ENCODE measurements at regions not wholly inside any gene's neighbourhood (a gene's known extent, or its start where the extent isn't known, plus 50 kb on each side); places are given as distances from the start of the nearest gene placed in this dataset.

GRCh38 chr15:31494786-31495185, 168.2 kb downstream of the KLF13 start:
- no peak for DNase-seq (ENCODE audit: extremely low read depth, insufficient read length)
- no peaks in the 10 kb centered on the region for H3K27me3 ChIP-seq (replicated peaks; ENCODE audit: control insufficient read depth, insufficient read depth, low read length)
- TF ChIP-seq CTCF (IDR thresholded peaks at IDR 0.05; ENCODE audit: insufficient read depth, low read length, poor library complexity, severe bottlenecking): no peak
- no peaks in the 10 kb centered on the region for H3K36me3 ChIP-seq (ENCODE audit: control insufficient read depth, insufficient read depth, low read length)
- no peak overlapping the region for H3K4me3 ChIP-seq (replicated peaks; ENCODE audit: low read depth, low read length)

- no peak for TF ChIP-seq CTCF (IDR thresholded peaks at IDR 0.05; ENCODE audit: insufficient read depth, low read length, poor library complexity, severe bottlenecking)
- H3K4me3 ChIP-seq (replicated peaks; ENCODE audit: low read depth, low read length): no peak overlapping the region
- no peaks in the 10 kb centered on the region for H3K36me3 ChIP-seq (ENCODE audit: control insufficient read depth, insufficient read depth, low read length)
- H3K27me3 ChIP-seq (replicated peaks; ENCODE audit: control insufficient read depth, insufficient read depth, low read length): no peaks in the 10 kb centered on the region
- no peak for DNase-seq (ENCODE audit: extremely low read depth, insufficient read length)
These were observed 168.6 kb downstream of the KLF13 start for GRCh38 chr15:31495281-31495680.

GRCh38 chr15:31497838-31498237, 171.2 kb downstream of the KLF13 start:
- H3K4me3 ChIP-seq (replicated peaks; ENCODE audit: low read depth, low read length): no peak overlapping the region
- DNase-seq (ENCODE audit: extremely low read depth, insufficient read length): no peak
- no peak for TF ChIP-seq CTCF (IDR thresholded peaks at IDR 0.05; ENCODE audit: insufficient read depth, low read length, poor library complexity, severe bottlenecking)
- H3K36me3 ChIP-seq (ENCODE audit: control insufficient read depth, insufficient read depth, low read length): no peaks in the 10 kb centered on the region
- H3K27me3 ChIP-seq (replicated peaks; ENCODE audit: control insufficient read depth, insufficient read depth, low read length): no peaks in the 10 kb centered on the region

- H3K4me3 ChIP-seq (replicated peaks; ENCODE audit: low read depth, low read length): no peak overlapping the region
- TF ChIP-seq CTCF (IDR thresholded peaks at IDR 0.05; ENCODE audit: insufficient read depth, low read length, poor library complexity, severe bottlenecking): no peak
- DNase-seq (ENCODE audit: extremely low read depth, insufficient read length): no peak
- no peaks in the 10 kb centered on the region for H3K36me3 ChIP-seq (ENCODE audit: control insufficient read depth, insufficient read depth, low read length)
- H3K27me3 ChIP-seq (replicated peaks; ENCODE audit: control insufficient read depth, insufficient read depth, low read length): no peaks in the 10 kb centered on the region
These were observed 171.7 kb downstream of the KLF13 start for GRCh38 chr15:31498329-31498728.

GRCh38 chr15:31498756-31499155, 172.1 kb downstream of the KLF13 start:
- TF ChIP-seq CTCF (IDR thresholded peaks at IDR 0.05; ENCODE audit: insufficient read depth, low read length, poor library complexity, severe bottlenecking): no peak
- H3K4me3 ChIP-seq (replicated peaks; ENCODE audit: low read depth, low read length): no peak overlapping the region

GRCh38 chr15:31499236-31499952, 172.8 kb downstream of the KLF13 start:
- H3K4me3 ChIP-seq (replicated peaks; ENCODE audit: low read depth, low read length): no peak overlapping the region
- H3K36me3 ChIP-seq (ENCODE audit: control insufficient read depth, insufficient read depth, low read length): no peaks in the 10 kb centered on the region
- H3K27me3 ChIP-seq (replicated peaks; ENCODE audit: control insufficient read depth, insufficient read depth, low read length): no peaks in the 10 kb centered on the region
- no peak for DNase-seq (ENCODE audit: extremely low read depth, insufficient read length)
- no peak for TF ChIP-seq CTCF (IDR thresholded peaks at IDR 0.05; ENCODE audit: insufficient read depth, low read length, poor library complexity, severe bottlenecking)

More at GRCh38 chr15:31498756-31499155, 172.1 kb downstream of the KLF13 start:
- Histone ChIP-seq H3K36me3 (ENCODE audit: control insufficient read depth, insufficient read depth, low read length) (no peaks in the 10 kb centered on the region), H3K27me3 (replicated peaks; ENCODE audit: control insufficient read depth, insufficient read depth, low read length) (no peaks in the 10 kb centered on the region)
- no peak for DNase-seq (ENCODE audit: extremely low read depth, insufficient read length)
